ENCODE measurements at regions not wholly inside any gene's neighbourhood (a gene's known extent, or its start where the extent isn't known, plus 50 kb on each side); places are given as distances from the start of the nearest gene placed in this dataset.

DNA sequence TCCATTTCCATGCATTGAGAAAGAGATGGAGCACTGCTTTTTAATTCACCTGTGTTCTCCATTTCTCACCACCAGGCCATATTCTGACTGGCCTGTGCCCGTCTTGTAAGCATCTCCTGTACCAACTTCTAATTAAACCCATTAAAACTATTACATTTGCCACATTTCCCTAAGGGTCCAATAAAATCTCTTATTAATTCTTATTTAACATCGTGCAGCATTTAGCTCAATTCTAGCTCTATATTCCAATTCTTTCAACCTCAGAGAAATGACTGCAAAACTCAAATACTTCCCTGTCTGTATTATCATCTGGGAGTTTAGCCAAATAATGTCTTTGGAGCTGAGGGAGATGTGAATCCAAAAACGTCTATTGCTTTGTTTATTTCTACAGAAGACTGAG, 495.4 kb upstream of the TMEM132C start:
- TF ChIP-seq, protein P1, sequence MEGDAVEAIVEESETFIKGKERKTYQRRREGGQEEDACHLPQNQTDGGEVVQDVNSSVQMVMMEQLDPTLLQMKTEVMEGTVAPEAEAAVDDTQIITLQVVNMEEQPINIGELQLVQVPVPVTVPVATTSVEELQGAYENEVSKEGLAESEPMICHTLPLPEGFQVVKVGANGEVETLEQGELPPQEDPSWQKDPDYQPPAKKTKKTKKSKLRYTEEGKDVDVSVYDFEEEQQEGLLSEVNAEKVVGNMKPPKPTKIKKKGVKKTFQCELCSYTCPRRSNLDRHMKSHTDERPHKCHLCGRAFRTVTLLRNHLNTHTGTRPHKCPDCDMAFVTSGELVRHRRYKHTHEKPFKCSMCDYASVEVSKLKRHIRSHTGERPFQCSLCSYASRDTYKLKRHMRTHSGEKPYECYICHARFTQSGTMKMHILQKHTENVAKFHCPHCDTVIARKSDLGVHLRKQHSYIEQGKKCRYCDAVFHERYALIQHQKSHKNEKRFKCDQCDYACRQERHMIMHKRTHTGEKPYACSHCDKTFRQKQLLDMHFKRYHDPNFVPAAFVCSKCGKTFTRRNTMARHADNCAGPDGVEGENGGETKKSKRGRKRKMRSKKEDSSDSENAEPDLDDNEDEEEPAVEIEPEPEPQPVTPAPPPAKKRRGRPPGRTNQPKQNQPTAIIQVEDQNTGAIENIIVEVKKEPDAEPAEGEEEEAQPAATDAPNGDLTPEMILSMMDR (IDR thresholded peaks at IDR 0.05; ENCODE audit: low read depth, low read length) = no peak
- TF ChIP-seq POLR2A (IDR thresholded peaks at IDR 0.05; ENCODE audit: extremely low read depth, insufficient read length) = no peak
- TF ChIP-seq, protein P2, sequence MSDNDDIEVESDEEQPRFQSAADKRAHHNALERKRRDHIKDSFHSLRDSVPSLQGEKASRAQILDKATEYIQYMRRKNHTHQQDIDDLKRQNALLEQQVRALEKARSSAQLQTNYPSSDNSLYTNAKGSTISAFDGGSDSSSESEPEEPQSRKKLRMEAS (IDR thresholded peaks at IDR 0.05; ENCODE audit: low read depth, low read length) = no peak
- no peak for TF ChIP-seq MYC (IDR thresholded peaks at IDR 0.05; ENCODE audit: low read depth, low read length)
